HG02981 (cell line): ENCODE measurements at regions not wholly inside any gene's neighbourhood (a gene's known extent, or its start where the extent isn't known, plus 50 kb on each side); places are given as distances from the start of the nearest gene placed in this dataset.

Source experiments
- ATAC-seq: cut with Tn5 transposase; IDR thresholded peaks from one replicate; pipeline ENCODE4 v1.9.1; 2021; ENCODE audit warnings: mild to moderate bottlenecking, moderate library complexity; ENCODE audit not compliant: unreplicated experiment

- no peak for ATAC-seq
These were observed 100.7 kb upstream of the THY1 start for GRCh38 chr11:119523539-119524157.

GRCh38 chr11:119522609-119523008 lies 99.6 kb upstream of the THY1 start:
- ATAC-seq = no peak

DNA sequence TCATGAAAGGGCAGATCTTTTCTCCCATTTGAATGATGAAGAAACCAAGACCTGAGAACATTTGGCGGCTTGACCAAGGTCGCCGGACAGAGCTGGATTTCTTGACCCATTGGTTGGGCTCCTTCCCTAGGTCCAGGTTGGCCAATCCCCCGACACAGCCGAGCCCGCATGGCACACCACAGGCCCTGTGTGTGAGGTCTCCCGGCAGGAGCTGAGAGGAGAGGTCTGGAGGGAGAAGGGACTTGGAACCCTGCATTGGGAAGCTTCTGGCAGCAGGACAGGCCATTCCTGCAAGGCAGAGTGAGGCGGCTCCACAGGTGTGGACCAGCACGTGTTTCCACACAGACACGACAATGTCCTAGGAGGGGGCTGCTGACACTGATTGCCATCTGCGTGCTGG lies 98.6 kb upstream of the THY1 start:
- ATAC-seq = no peak

GRCh38 chr11:119520966-119521365 lies 98.0 kb upstream of the THY1 start:
- no peak for ATAC-seq

- no peak for ATAC-seq
These were observed 97.4 kb upstream of the THY1 start for GRCh38 chr11:119520400-119520799.

GRCh38 chr11:119519796-119520195 lies 96.8 kb upstream of the THY1 start:
- ATAC-seq = no peak

DNA sequence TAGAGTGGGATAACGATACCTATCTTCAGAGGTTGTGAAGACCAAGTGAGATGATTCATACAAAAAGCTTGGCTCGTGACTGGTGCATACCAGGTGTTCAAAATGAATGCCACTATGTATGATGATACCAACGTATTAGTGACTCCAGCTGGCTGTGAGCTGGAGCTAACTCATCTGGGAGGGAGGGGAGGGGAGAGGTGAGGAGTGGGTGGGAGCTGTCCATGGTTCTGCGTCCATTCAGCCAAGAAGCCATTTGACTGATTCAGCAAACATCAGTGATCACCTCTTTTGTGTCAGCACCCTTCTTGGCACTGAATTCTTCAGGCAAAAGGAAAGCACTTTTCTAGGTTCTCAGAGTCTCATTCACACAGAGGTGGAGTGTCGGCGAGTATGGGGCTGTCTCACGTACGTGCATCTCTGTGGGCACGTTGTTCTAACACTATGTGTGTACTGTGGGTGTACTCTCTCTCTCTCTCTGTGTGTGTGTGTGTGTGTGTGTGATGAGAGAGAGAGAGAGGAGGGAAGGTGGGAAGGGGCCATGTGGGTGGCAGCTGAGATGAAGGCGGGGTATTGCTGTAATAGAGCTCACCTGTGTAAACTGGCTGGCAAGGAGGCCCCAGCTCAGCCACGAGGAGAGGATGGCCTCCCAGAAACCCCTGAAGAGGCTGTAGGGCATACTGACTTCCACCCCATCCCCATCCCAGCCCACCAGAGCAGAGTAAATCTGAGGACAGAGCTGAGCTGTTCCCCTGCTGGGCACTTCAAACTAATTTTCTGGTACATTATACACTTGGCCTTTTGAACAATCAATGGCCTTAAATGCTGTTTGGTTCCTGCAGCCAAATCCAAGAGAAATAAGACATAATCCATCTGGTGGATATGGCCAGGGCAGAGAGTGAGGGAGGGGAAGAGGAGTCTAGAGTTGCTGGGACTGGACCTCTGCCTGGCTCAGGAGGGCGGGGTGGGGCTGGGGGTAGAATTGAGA lies 96.1 kb upstream of the THY1 start:
- ATAC-seq = no peak

DNA sequence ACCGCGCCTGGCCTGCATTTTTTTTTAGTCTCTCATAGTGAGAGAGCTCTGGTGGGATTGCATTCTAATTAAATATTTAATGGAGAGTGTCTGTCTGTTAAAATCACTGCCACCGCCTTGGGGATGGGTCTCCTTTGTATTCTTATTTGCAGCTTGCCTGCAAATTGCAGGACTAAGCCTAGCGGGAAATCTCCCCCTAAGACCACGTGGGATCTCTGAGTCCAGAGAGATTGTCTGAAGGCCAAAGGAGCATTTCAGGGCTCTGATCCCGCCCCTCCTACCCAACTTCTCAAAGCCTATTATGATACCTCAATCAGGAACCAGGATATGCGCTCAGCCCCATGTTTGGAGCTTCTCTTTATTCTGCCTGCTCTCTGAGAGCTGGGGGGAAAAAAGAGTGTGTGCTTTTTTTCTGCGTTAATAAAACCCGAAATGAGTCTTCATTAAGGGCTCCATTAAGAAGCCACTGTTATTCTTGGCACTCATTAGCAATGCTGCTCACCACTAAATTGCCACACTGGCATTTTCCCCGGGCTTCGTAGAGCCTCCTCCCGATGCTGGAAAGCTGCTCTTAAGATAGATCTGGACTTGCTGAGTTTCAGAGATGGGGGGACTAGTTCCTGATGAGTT lies 92.9 kb upstream of the THY1 start:
- ATAC-seq = no peak

- ATAC-seq = no peak
These were observed 90.8 kb upstream of the THY1 start for GRCh38 chr11:119513806-119514170.

GRCh38 chr11:119513131-119513805 lies 90.3 kb upstream of the THY1 start:
- no peak for ATAC-seq

DNA sequence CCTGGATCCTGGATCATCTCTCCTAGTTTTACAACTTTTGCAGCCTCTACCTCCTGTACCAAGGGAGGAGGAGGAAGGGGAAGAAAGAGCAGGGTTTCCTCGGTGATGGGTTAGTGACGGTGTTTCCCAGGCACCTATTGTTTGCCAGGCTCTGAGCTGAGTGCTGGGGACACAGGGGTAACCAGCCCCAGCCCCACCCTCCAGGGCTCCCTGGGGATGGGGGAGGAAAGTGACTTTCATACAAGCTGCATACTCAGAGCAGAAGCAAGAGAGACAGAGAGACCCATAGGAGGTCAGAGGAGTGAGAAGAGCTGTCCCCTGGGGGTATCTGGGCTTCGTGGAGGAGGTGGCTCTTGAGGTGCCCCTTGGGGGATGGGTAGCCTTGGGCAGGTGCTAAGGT lies 89.4 kb upstream of the THY1 start:
- ATAC-seq = peak; percentile 33

- ATAC-seq = no peak
These were observed 88.8 kb upstream of the THY1 start for GRCh38 chr11:119511614-119512306.

DNA sequence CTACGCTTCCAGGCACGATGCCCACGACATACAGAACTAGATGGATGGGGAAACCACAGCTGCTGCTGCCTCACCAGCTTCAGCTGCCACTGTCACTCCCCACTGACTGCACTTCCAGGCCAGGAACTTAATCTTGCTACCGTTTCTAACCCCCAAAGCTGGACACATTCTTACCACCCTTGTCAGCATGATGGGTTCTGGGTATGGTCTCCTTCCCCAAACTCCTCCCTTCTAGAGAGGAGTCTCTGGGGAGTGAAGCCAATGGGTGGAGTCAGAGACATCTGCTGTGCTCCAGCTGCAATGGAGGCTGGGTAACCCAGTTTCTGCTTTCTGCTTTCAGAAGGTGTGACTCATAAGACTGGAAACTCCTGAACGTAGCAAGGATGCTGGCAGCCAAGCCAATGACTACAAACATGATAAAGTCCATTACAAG lies 87.0 kb upstream of the THY1 start:
- peak; percentile 89 for ATAC-seq

DNA sequence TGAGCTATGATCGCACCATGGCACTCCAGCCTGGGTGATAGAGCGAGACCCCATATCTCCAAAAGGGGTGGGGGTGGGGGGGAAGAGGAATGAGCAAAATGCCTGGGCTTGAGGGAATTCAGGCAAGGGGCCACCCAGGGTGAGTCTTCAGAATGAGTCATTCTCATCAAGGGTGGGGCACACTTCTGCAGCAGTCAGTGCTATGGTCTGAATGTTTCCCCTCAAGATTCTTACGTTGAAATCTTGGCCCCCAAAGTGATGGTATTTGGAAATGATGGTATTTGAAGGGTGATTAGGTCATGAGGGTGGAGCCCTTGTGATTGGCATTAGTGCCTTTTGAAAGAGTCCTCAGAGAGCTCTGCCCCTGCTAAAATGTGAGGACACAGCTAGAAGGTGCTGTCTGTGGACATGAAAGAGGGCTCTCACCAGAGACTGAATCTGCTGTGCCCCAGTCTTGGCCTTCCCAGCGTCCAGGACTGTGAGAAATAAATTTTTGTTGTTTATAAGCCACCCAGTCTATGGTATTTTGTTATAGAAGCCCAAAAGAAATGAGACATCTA lies 86.4 kb upstream of the THY1 start:
- ATAC-seq = no peak

GRCh38 chr11:119506436-119506835 lies 83.5 kb upstream of the THY1 start:
- ATAC-seq = no peak

GRCh38 chr11:119505861-119506260 lies 82.9 kb upstream of the THY1 start:
- no peak for ATAC-seq

- no peak for ATAC-seq
These were observed 82.1 kb upstream of the THY1 start for GRCh38 chr11:119505071-119505470.

DNA sequence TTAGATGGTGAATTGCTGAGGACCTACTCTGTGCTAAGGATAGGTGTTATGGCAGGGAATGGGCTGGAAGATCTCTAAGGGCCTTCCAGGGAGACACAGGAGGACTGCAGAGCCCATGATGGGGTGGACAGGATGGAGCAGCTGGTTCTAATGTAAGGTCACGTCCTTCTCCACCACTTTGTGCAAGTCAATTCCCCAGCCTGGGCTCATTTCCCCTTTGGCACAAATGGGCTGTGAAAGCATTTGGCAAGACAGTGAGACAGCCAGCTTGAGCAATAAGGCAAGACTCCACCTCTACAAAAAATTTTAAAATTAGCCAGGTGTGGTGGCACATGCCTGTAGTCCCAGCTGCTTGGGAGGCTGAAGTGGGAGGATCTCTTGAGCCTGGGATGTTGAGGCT lies 81.4 kb upstream of the THY1 start:
- ATAC-seq = no peak

GRCh38 chr11:119501777-119502405 lies 78.9 kb upstream of the THY1 start:
- no peak for ATAC-seq

- no peak for ATAC-seq
These were observed 74.7 kb upstream of the THY1 start for GRCh38 chr11:119497717-119498116.
